ENCODE measurements at regions not wholly inside any gene's neighbourhood (a gene's known extent, or its start where the extent isn't known, plus 50 kb on each side); places are given as distances from the start of the nearest gene placed in this dataset.

DNA sequence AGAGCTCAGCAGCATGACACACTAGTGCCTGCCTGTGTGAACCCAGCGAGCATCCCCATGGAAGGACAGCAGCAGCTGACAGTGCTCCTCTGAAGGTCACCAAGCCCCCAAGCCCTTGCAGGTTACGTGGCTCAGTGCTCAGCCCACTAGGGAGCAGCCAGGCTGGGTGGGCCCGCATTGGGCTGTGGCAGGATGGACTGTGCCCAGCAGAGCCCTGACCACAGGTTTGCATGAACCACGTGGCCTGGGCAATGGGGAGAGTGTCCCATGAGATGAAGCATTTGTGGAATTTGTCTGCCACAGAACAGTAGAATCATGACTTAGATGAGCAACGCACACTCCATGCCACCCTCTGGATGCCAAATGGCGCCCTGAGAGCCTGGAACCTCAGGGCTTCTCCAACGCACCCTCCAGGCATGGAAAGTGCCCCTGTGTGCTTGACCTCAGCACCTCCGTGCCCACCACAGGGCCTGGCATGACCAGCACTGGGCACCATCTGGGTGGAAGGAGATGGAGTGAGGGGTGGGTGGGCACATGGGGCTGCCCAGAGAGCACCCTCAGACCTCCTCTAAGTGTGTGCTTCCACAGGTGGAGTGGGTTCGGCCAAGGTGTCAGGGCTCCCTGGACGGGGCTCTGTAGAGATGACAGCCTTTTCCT lies 216.1 kb upstream of the RAB6C start:
- no peak overlapping the region for H3K4me3 Mint-ChIP-seq
- H3K36me3 Mint-ChIP-seq (ENCODE audit: low read depth) = no peaks in the 10 kb centered on the region
- no peak for DNase-seq
- peaks cover 2% of the 10 kb centered on the region for H3K27me3 Mint-ChIP-seq
- no peaks in the 10 kb centered on the region for H3K9me3 Mint-ChIP-seq
- H3K4me1 Mint-ChIP-seq (ENCODE audit: low read depth) = peaks cover 3% of the 10 kb centered on the region
- no peak overlapping the region for H3K27ac Mint-ChIP-seq

DNA sequence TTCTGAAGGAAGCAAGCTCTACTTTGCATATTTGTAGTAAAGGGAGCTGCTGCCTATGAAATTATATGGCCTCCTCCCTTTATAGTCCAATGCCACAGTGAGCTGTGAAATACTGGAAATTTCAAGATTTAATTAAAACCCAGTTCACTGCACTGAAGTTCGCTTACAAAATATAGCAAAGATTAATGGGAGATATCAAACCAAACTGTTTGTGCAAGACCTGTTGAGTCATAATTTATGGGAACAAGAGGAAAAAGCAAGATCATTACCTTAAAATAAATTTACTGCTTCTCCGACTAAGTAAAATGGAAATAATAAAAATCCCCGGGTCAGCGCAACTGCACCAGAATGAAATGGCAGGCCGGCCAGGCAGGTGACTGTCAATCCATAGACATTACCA lies 215.5 kb upstream of the RAB6C start:
- H3K4me1 Mint-ChIP-seq (ENCODE audit: low read depth) = no peaks in the 10 kb centered on the region
- peaks cover 2% of the 10 kb centered on the region for H3K27me3 Mint-ChIP-seq
- H3K4me3 Mint-ChIP-seq = no peak overlapping the region
- DNase-seq = no peak
- H3K27ac Mint-ChIP-seq = no peak overlapping the region
- no peaks in the 10 kb centered on the region for H3K36me3 Mint-ChIP-seq (ENCODE audit: low read depth)
- no peaks in the 10 kb centered on the region for H3K9me3 Mint-ChIP-seq

DNA sequence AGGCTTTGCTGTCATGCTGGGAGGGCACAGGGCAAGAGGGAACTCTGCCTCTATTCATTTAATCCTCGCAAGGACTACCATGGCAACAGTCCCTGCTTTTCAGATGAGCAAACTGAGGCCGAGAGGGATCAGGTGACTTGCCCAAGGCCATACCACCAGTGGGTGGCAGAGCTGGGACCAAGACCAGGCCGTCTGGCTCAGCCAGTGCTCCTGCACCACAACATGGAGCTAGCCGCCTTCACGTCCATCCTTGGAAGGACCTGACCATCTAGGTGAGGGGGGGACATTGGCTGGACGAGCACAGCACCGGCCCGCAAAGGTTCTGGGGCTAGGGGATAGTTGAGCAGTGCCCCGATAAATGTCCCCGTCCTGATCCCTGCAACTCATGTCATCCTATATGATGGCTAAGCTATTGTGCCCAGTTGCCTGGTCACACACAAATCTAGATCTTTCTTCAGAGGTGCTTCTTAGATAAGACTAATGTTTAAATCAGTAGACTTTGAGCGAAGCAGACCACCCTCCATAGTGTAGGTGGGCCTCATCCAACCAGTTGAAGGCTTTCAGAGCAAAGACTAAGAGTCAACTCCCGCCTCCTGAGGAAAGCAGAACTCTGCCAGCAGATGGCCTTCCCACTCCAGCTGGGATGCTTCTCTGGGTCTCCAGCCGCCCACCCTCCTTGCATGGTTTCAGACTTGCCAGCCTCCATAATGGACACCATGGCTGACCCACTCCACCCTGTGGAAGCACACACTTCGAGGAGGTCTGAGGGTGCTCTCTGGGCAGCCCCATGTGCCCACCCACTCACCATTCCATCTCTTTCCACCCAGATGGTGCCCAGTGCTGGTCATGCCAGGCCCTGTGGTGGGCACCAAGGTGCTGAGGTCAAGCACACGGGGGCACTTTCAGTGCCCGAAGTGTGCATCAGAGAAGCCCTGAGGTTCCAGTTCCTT lies 214.8 kb upstream of the RAB6C start:
- H3K4me3 Mint-ChIP-seq = no peak overlapping the region
- no peak overlapping the region for H3K27ac Mint-ChIP-seq
- no peak for DNase-seq

DNA sequence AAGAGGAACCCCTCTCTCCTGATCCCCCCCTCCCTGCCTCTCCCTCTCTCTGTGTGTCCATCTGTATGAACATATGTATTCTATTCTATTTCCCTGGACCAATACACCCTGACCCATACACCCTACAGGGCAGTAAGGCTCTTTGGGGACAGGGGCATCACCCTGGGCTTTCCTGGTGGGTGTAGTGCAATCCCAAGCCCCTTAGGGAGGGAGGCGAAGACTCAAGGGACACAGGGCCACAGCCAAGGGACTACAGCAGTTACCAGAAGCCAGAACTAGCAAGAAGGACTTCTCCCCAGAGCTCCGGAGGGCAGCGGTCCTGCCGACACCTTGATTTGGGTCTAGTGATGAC lies 214.2 kb upstream of the RAB6C start:
- no peak overlapping the region for H3K4me3 Mint-ChIP-seq
- no peaks in the 10 kb centered on the region for H3K36me3 Mint-ChIP-seq (ENCODE audit: low read depth)
- H3K27me3 Mint-ChIP-seq = peaks cover 2% of the 10 kb centered on the region
- no peaks in the 10 kb centered on the region for H3K9me3 Mint-ChIP-seq
- no peaks in the 10 kb centered on the region for H3K4me1 Mint-ChIP-seq (ENCODE audit: low read depth)
- DNase-seq = no peak
- no peak overlapping the region for H3K27ac Mint-ChIP-seq

More for the DNA sequence above, 214.8 kb upstream of the RAB6C start:
- no peaks in the 10 kb centered on the region for H3K36me3 Mint-ChIP-seq (ENCODE audit: low read depth)
- H3K9me3 Mint-ChIP-seq = no peaks in the 10 kb centered on the region
- H3K4me1 Mint-ChIP-seq (ENCODE audit: low read depth) = no peaks in the 10 kb centered on the region
- H3K27me3 Mint-ChIP-seq = peaks cover 2% of the 10 kb centered on the region

DNA sequence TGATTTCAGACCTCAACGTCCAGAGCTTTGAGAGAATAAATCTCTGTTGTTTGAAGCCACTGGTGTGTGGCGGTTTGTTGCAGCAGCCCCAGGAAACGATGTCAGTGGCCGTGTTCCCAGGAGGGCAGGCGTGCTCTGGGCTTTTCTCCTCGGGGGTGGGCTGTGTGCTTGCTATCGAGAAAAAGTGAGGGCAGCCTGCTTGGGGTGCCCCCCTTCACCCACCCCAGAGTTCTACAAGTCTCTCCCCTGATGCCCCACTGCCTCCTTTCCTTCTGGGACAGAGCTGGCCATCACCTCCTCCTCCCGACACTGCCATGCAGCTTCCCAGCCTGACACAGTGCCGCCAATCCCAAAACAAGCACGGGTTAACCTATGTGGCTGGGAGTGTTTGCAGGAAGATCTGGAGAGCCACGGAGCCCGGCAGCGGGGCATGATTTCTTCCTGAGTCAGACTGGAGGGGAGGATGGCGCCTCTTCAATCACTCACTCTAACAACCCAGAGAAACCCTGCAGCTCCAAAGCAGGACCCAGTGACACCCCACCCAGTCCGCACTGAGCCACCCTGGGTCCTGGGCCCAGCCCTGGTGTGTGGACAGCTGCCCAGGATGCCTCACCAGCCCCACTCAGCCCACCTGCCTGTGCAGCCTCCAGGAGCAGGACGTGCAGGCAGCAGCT lies 213.7 kb upstream of the RAB6C start:
- H3K4me1 Mint-ChIP-seq (ENCODE audit: low read depth) = no peaks in the 10 kb centered on the region
- no peak for DNase-seq
- H3K27ac Mint-ChIP-seq = no peak overlapping the region
- H3K27me3 Mint-ChIP-seq = peaks cover 2% of the 10 kb centered on the region
- H3K4me3 Mint-ChIP-seq = no peak overlapping the region
- no peaks in the 10 kb centered on the region for H3K36me3 Mint-ChIP-seq (ENCODE audit: low read depth)
- no peaks in the 10 kb centered on the region for H3K9me3 Mint-ChIP-seq

DNA sequence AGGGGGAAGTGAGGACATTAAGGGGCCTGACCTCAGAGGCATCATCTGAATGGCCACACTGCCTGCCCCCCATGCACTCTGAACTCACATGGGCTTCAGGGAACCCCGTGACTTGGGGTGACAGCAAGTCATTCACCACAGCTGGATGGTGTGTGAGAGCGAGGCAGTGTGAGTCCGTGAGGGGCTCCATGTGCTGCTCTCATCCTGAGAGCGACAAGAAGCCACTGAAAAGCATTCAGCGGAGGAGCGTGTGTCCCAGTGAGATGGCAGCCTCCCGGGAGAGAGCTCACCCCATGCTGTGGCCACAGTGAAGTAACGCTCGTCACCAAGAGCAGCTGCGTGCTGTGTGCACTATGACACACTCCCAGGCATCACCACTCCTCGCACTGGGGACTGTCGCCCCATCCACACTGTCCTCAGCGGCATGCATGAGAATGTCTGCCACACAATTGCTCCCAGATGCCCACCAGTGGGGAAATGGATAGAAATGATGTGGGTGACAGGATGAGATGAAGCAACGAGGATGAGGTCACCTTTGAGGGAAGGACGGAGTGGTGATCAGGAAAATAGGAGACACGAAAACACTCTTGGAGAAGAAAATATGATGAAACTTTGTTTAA lies 213.0 kb upstream of the RAB6C start:
- no peaks in the 10 kb centered on the region for H3K9me3 Mint-ChIP-seq
- no peaks in the 10 kb centered on the region for H3K36me3 Mint-ChIP-seq (ENCODE audit: low read depth)
- no peak overlapping the region for H3K27ac Mint-ChIP-seq
- no peak overlapping the region for H3K4me3 Mint-ChIP-seq
- no peaks in the 10 kb centered on the region for H3K4me1 Mint-ChIP-seq (ENCODE audit: low read depth)
- no peak for DNase-seq
- H3K27me3 Mint-ChIP-seq = peaks cover 2% of the 10 kb centered on the region

DNA sequence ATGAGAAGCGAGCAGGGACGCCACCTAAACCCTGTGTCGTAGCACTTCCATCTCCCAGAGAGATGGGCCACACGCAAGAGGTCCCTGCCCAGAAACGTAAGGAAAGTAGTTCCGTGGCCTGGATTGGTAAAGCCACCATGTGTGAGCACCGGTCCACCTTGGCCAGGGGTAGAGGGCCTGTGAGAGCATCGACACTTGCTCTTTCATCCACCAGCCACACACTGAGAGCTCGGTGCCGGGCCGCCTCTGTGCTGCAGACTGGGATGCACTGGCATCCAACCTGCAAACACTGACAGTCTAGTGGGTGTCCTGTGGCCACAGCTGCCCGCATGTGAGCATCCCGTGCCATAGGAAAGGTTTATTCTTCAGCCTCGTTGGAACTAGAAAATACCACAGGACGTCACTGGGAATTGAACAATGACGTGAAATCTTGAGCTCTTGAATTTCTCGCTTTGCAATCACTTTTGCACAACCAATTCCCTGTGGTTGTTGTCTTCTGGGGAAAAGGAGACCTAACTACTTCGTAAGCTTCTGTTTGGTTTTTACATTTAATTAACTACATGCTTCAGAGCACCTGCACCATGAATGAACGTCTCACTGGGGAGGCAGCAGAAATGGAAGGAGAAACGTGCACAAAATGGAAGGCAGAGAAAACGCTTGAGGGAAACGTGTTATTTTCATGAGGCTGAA lies 212.0 kb upstream of the RAB6C start:
- Mint-ChIP-seq H3K27ac (no peak overlapping the region), H3K27me3 (peaks cover 2% of the 10 kb centered on the region), H3K9me3 (peaks cover 2% of the 10 kb centered on the region), H3K4me3 (no peak overlapping the region), H3K4me1 (ENCODE audit: low read depth) (no peaks in the 10 kb centered on the region), H3K36me3 (ENCODE audit: low read depth) (no peaks in the 10 kb centered on the region)
- DNase-seq = no peak

DNA sequence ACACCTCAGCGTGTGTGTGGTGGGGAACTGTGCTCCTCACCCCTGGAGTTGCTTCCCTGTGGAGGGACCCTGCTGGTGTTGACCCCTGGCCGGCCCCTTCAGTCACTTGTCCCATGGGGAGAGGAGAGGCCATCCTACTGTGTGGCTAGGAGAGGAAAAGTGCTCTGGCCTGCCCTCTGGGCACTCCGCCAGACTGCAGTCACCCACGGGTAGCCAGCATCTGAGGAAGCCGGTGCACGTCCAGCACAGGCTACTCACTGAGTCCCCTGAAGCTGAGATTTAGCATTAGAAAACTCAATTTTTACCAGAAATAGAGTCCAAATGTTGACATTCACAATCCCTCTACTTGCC lies 211.5 kb upstream of the RAB6C start:
- Mint-ChIP-seq H3K4me1 (ENCODE audit: low read depth) (no peaks in the 10 kb centered on the region), H3K36me3 (ENCODE audit: low read depth) (no peaks in the 10 kb centered on the region), H3K27ac (no peak overlapping the region), H3K27me3 (peaks cover 2% of the 10 kb centered on the region), H3K9me3 (peaks cover 5% of the 10 kb centered on the region), H3K4me3 (no peak overlapping the region)
- DNase-seq = no peak

DNA sequence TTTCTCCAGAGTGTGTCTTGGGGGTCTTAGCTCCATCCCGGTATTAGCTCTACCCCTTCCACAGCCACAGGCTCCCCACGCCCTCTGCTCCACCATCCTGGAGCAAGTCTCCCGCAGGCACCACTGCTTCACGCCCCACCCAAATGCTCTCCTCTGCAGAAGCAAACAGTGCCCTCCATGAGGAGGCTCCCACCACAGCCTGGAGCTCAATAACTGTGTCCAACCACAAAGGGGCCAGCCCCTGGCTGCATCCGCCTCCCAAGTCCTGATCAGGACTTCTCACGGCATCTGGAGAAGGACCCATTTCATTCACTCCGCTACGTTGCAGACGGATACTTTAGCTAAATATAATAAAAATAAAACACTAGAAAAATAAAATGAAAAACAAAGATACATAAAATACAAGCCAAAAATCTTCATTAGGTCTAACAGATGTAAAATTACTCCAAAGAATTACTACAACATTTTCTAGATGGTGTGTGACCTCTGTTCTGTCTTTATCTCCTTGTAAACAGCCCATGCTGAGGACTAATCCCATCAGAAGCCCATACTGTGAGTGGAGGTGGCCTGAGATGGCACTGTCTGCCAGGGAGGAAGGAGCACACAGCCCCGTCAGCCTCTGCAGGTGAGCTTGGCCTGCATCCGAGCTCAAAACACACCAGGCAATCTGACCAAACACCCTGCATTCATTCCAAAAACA lies 210.8 kb upstream of the RAB6C start:
- Mint-ChIP-seq H3K4me1 (ENCODE audit: low read depth) (no peaks in the 10 kb centered on the region), H3K9me3 (peaks cover 5% of the 10 kb centered on the region), H3K27ac (no peak overlapping the region), H3K27me3 (peaks cover 2% of the 10 kb centered on the region), H3K4me3 (no peak overlapping the region), H3K36me3 (ENCODE audit: low read depth) (no peaks in the 10 kb centered on the region)
- no peak for DNase-seq

DNA sequence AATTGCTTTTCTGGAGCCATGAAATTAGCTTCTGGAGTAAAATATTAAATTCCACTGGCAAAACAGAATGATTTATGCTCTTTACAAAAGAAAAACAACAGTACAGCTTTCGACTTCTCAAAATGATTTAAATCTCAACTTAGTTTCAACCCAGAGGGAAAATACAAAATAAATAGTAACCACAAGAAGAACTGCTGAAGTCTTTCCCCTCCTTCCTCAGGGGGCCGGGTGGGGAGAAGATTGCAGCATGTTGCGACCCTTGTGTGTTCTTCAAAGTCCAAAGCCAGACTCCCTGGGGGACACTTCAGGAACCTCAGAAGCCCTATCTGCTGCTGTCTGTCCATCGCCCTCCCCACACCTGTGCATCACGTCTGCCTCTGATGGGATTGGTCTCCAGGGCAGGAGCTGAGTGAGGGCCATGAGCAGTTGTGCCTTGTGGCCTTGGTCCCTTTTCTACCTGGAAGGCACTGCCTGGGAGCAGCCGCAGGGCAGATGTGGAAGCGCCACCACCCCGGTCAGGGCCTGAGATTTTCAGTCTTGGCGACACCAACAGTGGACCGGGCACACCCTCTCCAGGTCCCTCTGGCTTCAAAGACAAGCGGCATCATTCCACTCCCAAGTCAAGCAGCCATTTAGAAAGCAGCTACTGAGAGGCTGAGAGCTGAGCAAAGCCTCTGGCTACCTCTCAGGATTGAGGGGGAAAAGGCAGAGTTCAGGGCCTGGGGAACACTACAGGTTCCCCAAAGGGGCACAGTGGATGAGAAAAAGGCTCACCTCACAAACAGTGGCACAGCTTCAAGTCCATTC lies 210.1 kb upstream of the RAB6C start:
- H3K36me3 Mint-ChIP-seq (ENCODE audit: low read depth) = no peaks in the 10 kb centered on the region
- no peak overlapping the region for H3K27ac Mint-ChIP-seq
- no peak overlapping the region for H3K4me3 Mint-ChIP-seq
- H3K4me1 Mint-ChIP-seq (ENCODE audit: low read depth) = no peaks in the 10 kb centered on the region
- DNase-seq = no peak
- H3K9me3 Mint-ChIP-seq = peaks cover 5% of the 10 kb centered on the region
- H3K27me3 Mint-ChIP-seq = peaks cover 2% of the 10 kb centered on the region

DNA sequence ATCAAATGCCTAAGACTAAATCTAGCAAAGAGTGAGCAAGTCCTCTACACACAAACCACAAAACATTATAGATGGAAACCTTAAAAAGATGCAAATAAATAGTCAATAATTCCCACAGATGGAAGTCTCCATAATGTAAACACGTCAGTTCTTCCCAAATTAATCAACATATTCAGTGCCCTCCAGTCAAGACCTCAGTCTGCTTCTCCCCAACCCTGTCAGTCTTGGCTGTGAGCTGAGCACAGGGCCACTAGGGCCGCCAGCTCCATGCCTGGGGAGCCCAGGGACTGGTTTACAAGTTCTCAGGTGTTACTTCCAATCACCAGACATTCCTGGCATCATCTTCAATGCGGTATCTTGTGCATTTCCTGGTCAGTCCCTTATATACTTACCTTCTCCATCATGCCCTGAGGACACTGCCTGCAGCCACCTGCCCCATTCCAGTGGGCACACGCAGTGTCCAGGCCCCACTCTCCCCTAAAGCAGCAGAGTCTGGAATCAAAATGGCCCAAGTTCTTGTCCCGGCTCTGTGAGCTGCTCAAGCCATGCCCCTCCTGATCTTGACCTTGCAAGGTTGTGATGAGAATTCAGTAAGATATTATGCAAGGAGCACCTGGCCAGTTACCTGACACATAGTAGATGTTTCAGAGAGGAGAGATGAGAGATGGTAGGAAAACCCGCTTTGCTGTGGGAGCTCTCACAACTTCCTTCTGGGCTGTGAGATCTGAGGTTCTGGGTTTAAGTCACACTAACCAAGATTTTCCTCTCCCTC lies 207.9 kb upstream of the RAB6C start:
- Mint-ChIP-seq H3K4me1 (ENCODE audit: low read depth) (no peaks in the 10 kb centered on the region), H3K9me3 (peaks cover 5% of the 10 kb centered on the region), H3K27me3 (no peaks in the 10 kb centered on the region), H3K27ac (no peak overlapping the region), H3K36me3 (ENCODE audit: low read depth) (no peaks in the 10 kb centered on the region), H3K4me3 (no peak overlapping the region)
- DNase-seq = no peak

DNA sequence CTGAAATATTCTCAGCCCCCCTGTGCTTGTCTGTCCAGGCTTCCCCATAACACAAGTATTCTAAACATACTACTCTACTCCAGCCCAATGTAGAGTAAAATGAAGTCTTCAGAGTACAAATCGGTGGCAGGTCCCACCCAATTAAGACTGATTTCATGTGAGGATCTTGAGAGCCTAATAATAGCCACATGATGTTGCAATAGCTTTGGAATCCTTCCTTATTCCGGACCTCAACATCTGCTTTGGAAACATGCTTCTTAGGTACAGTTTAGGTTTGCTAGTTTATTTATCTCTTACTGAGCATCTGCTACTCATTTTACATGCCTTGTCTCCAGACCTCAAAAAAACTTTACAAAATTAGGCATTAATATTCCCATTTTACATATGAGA lies 207.3 kb upstream of the RAB6C start:
- H3K36me3 Mint-ChIP-seq (ENCODE audit: low read depth) = no peaks in the 10 kb centered on the region
- H3K4me3 Mint-ChIP-seq = no peak overlapping the region
- H3K27me3 Mint-ChIP-seq = no peaks in the 10 kb centered on the region
- H3K4me1 Mint-ChIP-seq (ENCODE audit: low read depth) = no peaks in the 10 kb centered on the region
- DNase-seq = no peak
- no peak overlapping the region for H3K27ac Mint-ChIP-seq
- H3K9me3 Mint-ChIP-seq = peaks cover 5% of the 10 kb centered on the region
